ENCODE measurements at regions not wholly inside any gene's neighbourhood (a gene's known extent, or its start where the extent isn't known, plus 50 kb on each side); places are given as distances from the start of the nearest gene placed in this dataset.

GRCh38 chr14:100399052-100399849 is 76.1 kb downstream of the SLC25A47 start:
- no peak for DNase-seq

- DNase-seq = no peak
Measured at GRCh38 chr14:100400115-100400514, 77.0 kb downstream of the SLC25A47 start.

- DNase-seq = no peak
Measured at GRCh38 chr14:100401031-100401692, 78.0 kb downstream of the SLC25A47 start.

- no peak for DNase-seq
Measured at GRCh38 chr14:100401792-100402191, 78.7 kb downstream of the SLC25A47 start.

- DNase-seq = no peak
Measured at GRCh38 chr14:100402631-100403030, 79.5 kb downstream of the SLC25A47 start.

- DNase-seq = no peak
Measured at GRCh38 chr14:100403105-100403504, 80.0 kb downstream of the SLC25A47 start.

- DNase-seq = no peak
Measured at GRCh38 chr14:100403802-100404365, 80.7 kb downstream of the SLC25A47 start.

GRCh38 chr14:100404419-100404818 is 81.3 kb downstream of the SLC25A47 start:
- no peak for DNase-seq

GRCh38 chr14:100405760-100406455 is 82.8 kb downstream of the SLC25A47 start:
- DNase-seq = no peak

GRCh38 chr14:100406505-100407131 is 83.5 kb downstream of the SLC25A47 start:
- no peak for DNase-seq

GRCh38 chr14:100407376-100408102 is 84.4 kb downstream of the SLC25A47 start:
- no peak for DNase-seq

GRCh38 chr14:100408350-100409002 is 85.3 kb downstream of the SLC25A47 start:
- no peak for DNase-seq

GRCh38 chr14:100409003-100409360 is 85.8 kb downstream of the SLC25A47 start:
- DNase-seq = no peak

- no peak for DNase-seq
Measured at GRCh38 chr14:100409651-100410050, 86.5 kb downstream of the SLC25A47 start.

GRCh38 chr14:100410056-100410565 is 87.0 kb downstream of the SLC25A47 start:
- DNase-seq = no peak

GRCh38 chr14:100413699-100414098 is 90.6 kb downstream of the SLC25A47 start:
- DNase-seq = no peak

GRCh38 chr14:100415226-100415625 is 92.1 kb downstream of the SLC25A47 start:
- no peak for DNase-seq

GRCh38 chr14:100416081-100416680 is 93.0 kb downstream of the SLC25A47 start:
- no peak for DNase-seq

GRCh38 chr14:100416921-100417860 is 94.1 kb downstream of the SLC25A47 start:
- DNase-seq = peak; percentile 88

- peak; percentile 56 for DNase-seq
Measured at GRCh38 chr14:100419856-100420255, 96.7 kb downstream of the SLC25A47 start.
